NCI-H1092 (cell line): ENCODE measurements at regions not wholly inside any gene's neighbourhood (a gene's known extent, or its start where the extent isn't known, plus 50 kb on each side); places are given as distances from the start of the nearest gene placed in this dataset.
"Not testable (repeated sequence)": the region's sequence is repeated elsewhere in the genome, so short reads cannot be mapped to it uniquely, and the experiment has no call there.

ENCODE experiments used
- DNase-seq: peaks from one replicate; lab custom pipeline; 2025; lab: John Stamatoyannopoulos, UW

GRCh38 chr2:57333221-57333620, 713.4 kb upstream of the VRK2 start:
- no peak for DNase-seq

GRCh38 chr2:57343391-57344006, 703.1 kb upstream of the VRK2 start:
- no peak for DNase-seq

GRCh38 chr2:57368190-57368589, 678.4 kb upstream of the VRK2 start:
- DNase-seq = no peak

- no peak for DNase-seq
Measured at GRCh38 chr2:57370882-57371585, 675.6 kb upstream of the VRK2 start.

- no peak for DNase-seq
Measured at GRCh38 chr2:57372237-57372984, 674.2 kb upstream of the VRK2 start.

- no peak for DNase-seq
Measured at GRCh38 chr2:57373530-57373929, 673.1 kb upstream of the VRK2 start.

- DNase-seq = no peak
Measured at GRCh38 chr2:57376985-57377384, 669.6 kb upstream of the VRK2 start.

GRCh38 chr2:57386305-57386704, 660.3 kb upstream of the VRK2 start:
- no peak for DNase-seq

- DNase-seq = no peak
Measured at GRCh38 chr2:57396355-57397098, 650.1 kb upstream of the VRK2 start.

GRCh38 chr2:57397550-57398360, 648.9 kb upstream of the VRK2 start:
- DNase-seq = no peak

- no peak for DNase-seq
Measured at GRCh38 chr2:57399057-57399456, 647.5 kb upstream of the VRK2 start.

GRCh38 chr2:57402096-57402495, 644.5 kb upstream of the VRK2 start:
- DNase-seq = no peak

- DNase-seq = no peak
Measured at GRCh38 chr2:57402755-57403154, 643.9 kb upstream of the VRK2 start.

- DNase-seq = no peak
Measured at GRCh38 chr2:57407772-57408201, 638.8 kb upstream of the VRK2 start.

GRCh38 chr2:57408587-57408986, 638.0 kb upstream of the VRK2 start:
- no peak for DNase-seq

GRCh38 chr2:57417007-57417406, 629.6 kb upstream of the VRK2 start:
- DNase-seq = no peak

GRCh38 chr2:57418859-57419346, 627.7 kb upstream of the VRK2 start:
- not testable (repeated sequence) for DNase-seq

- DNase-seq = no peak
Measured at GRCh38 chr2:57429831-57430230, 616.8 kb upstream of the VRK2 start.

GRCh38 chr2:57432528-57432927, 614.1 kb upstream of the VRK2 start:
- no peak for DNase-seq

GRCh38 chr2:57434441-57434840, 612.2 kb upstream of the VRK2 start:
- no peak for DNase-seq

GRCh38 chr2:57434972-57435371, 611.6 kb upstream of the VRK2 start:
- DNase-seq = no peak
